Nucleus accumbens (tissue), 56 donors: ENCODE measurements at regions not wholly inside any gene's neighbourhood (a gene's known extent, or its start where the extent isn't known, plus 50 kb on each side); places are given as distances from the start of the nearest gene placed in this dataset.

Experiments used
- DNase-seq, 56 donors: peaks; one replicate each; lab custom pipeline; 2025; lab: John Stamatoyannopoulos, UW

DNA sequence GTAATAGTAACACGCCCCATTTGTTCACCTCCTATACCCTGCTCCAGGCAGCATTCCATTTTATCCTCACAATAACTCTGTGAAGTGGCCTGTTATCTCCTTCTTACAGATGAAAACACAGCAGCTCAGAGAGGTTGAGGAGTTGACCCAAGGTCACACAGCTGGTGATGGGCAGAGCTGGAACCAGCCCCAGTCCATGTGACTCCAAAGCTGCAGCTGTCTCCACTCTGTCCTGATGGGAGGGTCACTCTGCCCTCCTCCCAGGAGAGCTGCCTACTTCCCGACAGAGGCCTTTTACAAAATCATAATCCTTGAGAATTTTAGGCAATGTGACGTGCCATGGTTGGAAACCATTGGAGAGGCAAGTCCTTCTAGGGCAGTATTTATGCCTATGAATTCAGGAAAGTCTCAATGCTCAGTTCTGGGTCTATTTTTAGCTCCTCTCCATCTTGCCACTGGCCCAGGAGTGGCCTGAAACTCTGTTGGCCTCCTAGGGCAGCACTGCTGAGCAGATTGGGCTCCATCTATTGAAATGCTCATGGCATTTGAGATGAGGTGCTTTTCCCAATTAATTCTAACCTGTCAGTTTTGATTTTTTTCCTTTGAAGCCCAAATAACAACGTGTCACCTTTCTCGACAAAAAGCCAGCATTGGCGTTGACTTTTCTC, 50.1 kb upstream of the KCNK12 start:
- no peak for DNase-seq
